Astrocyte of the cerebellum (primary cell): ENCODE measurements at regions not wholly inside any gene's neighbourhood (a gene's known extent, or its start where the extent isn't known, plus 50 kb on each side); places are given as distances from the start of the nearest gene placed in this dataset.

Experiments used
- DNase-seq: peaks from one replicate; pipeline ENCODE4 v3.0.0-alpha.2; 2011; ENCODE audit warnings: low read depth
- H3K4me3 ChIP-seq: 2 replicates; pipeline ENCODE4 v1.5.1; 2011; ENCODE audit warnings: mild to moderate bottlenecking, low read depth, low read length, moderate library complexity
- CTCF ChIP-seq: IDR thresholded peaks from 2 replicates; pipeline ENCODE4 v1.5.1; 2012; ENCODE audit warnings: low read length, low read depth, moderate library complexity, mild to moderate bottlenecking; ENCODE audit errors: missing control alignments
- in situ Hi-C: cut with HindIII; loops from 2 replicates; pipeline ENCODE4 v1.10.0; 2017; ENCODE audit warnings: low sequenced_read_pairs

DNA sequence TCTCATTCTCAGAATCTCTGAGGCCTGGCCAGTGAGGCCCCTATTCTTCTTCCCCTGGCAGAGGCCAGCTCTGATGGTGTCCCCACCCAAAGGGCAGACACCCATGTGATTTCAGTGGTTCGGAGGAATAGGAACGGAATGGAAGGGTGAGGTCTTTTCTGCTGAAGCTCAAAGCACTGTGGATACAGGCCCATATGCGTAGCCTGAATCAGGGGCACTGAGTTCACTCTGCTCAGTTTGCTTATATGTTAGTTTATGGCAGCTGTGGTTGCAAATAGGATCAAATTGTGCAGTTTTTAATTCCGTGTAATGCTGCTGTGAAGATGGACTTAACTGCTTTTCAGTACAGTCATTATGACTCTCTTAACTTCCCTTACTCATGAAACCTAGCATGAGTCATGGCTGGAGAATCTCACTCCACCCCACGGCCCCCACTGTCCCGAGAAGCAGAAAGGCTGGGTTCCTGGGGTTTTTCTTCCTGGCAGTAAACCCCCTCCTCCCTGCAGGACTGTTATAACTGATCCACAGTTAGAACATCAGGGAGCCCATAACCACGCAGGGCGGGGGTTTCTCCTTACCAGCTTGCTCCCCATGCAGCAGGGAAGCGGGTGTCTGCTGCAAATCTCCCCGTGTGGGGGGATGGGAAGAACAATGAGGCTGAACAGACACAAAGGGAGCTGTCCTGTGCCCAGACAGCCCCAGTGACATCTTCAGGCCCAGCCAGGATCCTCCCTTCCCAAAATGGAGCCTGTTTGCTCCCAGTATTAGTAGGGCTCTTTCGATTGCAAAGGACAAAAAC lies 122.7 kb downstream of the SLC38A6 start:
- peak; percentile 94 for DNase-seq
- TF ChIP-seq CTCF, result no peak
- no peak overlapping the region for H3K4me3 ChIP-seq
- in situ Hi-C loops, result loop anchor here (10.0 kb wide), 1 partner anchor 59 kb away; no protein-coding TSS in a partner anchor

DNA sequence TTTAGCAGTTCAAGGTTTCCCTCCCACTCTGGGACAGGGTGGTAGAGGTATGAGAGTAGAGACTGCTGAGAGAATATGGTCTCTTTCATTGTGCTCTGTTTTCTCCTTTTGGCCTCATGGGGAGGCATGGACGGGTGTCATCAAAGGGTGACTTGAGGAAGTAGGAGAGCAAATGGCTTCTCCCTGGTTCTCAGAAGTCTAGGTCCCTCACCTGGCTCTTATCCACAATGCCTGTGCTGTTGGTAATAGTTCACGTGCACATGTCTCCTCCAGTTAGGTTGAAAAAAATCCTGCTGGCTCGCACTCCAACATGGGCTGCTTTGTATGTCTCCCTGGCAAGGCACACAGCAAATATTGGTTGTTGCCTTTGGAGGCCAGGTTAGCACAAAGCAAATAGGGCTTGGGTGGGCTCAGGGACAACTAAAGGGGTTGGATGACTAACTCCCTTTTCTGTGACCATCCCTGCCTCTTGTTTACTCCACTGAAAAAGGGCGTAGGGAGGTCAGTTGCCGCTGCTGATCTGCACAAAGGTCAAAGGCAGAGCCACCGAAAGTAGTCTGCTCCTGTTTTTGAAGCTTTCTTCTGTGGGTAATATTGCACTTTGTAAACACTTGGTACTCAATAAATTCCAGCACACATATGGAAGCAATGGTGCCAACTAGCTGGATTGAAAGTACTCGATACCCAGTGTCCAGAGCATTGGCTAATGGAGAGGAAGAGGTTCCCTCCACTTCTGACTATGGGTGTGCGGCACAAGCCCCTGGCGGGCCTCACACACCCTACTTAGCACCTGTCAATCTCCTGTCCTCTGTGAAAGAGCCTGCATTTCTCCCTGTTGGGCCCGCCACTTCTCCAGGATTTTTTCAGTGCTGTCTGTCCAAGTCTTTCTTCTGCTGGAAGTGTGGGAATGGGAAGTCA lies 121.8 kb downstream of the SLC38A6 start:
- H3K4me3 ChIP-seq, result no peak overlapping the region
- TF ChIP-seq CTCF, result no peak
- in situ Hi-C loops, result loop anchor here (10.0 kb wide), 1 partner anchor 58 kb away; no protein-coding TSS in a partner anchor
- DNase-seq, result no peak
